RPMI8226 (cell line): ENCODE measurements at regions not wholly inside any gene's neighbourhood (a gene's known extent, or its start where the extent isn't known, plus 50 kb on each side); places are given as distances from the start of the nearest gene placed in this dataset.

Source experiments
- DNase-seq: peaks from one replicate; pipeline ENCODE4 v3.0.0-alpha.2; 2015

GRCh38 chr2:59093571-59093970 lies 852.4 kb upstream of the FANCL start:
- no peak for DNase-seq

DNA sequence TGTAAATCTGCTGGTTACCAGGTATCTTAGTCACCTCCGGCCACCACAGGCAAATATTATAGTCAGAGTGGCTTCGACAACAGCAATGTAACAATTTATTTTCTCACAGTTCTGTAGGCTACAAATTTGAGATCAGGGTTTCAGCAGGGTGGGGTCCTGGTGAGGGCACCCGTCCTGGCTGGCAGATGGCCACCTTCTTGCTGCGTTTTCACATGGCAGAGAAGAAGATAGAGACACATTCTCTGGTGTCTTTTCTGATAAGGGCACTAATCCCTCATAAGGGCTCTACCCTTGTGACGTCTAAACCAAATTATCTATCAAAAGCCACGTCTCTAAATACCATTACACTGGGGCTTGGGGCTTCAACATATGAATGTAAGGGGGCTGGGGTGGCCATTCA lies 843.2 kb upstream of the FANCL start:
- DNase-seq: no peak

DNA sequence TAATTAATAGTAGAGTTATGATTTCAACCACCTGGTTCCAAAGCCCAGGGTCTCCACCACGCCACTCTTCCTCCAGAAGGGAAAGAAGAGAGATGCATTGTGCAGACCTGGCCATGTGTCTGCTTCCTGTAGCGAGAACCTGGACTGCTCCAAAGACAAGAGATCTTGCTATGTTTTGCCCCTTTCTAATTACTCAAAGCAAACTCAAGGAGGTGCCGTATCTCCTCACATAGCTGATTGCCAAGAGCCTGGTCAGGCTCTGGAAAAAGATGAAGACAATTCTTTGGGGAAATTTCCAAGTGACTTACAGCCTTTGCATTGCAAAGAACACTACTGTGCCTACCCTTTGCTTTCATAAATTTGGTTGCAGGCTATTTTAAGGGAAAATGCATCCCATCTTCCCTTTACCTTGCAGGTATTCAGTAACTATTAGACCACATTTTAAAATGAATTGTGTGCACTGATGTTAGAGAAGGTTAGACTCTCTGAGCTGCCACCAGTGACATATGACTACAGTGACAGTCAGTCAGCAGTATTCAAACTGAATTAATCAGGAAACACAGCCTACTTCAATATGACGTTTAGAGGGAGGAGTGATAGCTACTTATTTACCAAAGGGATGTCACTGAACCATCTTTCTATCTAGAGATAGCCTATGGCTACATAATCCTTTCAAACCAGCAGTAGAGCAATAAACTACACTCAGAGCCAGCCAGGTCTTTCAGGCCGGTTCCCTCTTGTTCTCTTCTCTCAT lies 842.1 kb upstream of the FANCL start:
- no peak for DNase-seq

DNA sequence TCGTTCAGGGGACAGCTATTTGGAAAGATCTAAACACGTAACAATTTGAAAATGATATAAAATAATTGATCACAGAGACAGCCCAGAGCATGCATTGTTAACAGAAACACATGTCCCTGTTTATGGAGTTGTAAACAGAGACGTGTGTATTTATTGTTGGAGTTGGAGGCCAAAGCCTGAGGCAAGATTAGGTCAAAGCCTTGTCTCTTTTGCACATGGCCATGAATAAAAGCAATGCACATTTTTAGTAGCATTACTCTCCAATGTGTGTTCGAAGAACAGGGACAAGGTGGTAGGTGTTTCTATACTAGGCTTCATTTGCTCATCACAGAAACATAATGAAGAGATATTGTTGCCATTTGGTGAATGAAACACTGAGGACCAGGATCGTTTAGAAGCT lies 841.5 kb upstream of the FANCL start:
- DNase-seq: no peak

DNA sequence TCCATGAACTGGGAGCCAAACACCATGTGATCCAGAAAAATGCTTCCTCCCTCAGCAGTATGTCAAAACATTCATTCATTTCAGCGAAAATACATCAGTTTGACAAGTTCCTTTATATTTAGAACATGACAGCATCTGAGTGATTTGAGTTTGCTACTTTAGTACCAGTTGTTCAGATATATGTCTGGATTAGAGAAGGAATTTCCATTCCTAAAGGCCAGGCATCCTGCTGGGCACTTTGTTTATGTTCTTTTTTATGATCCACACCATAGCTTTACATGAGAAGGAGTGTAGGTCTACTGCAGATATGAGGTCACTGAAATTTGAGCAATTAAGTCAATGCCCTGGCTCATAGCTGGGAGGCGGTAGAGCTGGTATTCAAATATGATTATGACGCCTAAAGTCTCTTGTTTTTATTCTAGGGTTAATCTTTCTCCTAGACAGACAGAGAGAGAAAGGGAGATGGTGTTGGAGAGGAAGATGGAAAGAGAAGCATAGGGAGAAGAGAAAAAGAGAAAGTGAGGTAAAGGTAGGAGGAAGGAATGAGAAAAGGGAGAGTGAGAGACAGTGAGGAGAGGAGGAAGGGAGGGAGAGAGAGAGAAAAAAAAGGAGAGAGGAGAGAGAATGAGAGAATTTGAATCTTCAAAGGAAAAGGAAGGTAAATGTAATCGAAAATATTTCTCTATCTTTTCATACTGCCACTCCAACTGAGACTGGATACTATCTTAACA lies 839.5 kb upstream of the FANCL start:
- DNase-seq: no peak

GRCh38 chr2:59077981-59078531 lies 836.9 kb upstream of the FANCL start:
- no peak for DNase-seq

GRCh38 chr2:59077026-59077725 lies 836.1 kb upstream of the FANCL start:
- DNase-seq: no peak

GRCh38 chr2:59076079-59076619 lies 835.0 kb upstream of the FANCL start:
- no peak for DNase-seq

DNA sequence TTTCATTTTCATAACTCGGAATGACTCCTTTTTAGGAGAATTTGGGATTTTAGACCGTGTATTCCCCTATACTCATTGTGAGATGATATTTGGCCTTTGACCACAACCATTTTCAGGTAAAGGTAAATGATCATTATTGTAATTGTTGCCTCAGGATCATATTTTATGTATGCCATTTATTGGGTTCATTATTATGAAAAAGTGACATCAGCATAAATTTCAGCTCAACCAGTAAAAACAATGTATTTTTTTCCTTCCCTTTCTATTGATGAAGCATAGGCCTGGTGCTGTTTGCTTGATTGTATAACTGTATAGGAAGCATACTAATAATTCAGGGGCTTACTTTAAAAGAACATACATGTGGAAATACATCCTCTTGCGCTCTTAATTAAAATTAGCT lies 832.9 kb upstream of the FANCL start:
- DNase-seq: no peak

- no peak for DNase-seq
Measured at GRCh38 chr2:59073286-59073685, 832.2 kb upstream of the FANCL start.

DNA sequence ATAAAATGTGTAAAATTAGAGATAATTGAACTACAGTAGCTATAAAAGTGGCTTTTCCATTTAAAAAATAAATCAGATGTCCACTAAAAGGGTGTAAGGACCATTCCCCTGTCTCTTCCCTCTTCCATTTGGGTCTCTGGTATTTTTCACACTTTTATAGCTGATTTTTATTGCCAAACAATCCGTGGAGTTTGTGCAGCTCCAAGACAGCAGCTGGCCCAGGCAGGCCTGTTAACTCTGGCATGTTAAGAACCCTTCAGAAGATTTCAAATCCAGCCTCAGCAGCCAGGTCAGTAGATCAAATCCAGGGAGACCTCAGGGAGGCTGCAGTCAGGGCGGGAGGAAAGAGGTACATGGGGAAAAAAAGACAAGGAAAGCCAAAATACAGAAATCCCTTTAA lies 827.1 kb upstream of the FANCL start:
- no peak for DNase-seq

DNA sequence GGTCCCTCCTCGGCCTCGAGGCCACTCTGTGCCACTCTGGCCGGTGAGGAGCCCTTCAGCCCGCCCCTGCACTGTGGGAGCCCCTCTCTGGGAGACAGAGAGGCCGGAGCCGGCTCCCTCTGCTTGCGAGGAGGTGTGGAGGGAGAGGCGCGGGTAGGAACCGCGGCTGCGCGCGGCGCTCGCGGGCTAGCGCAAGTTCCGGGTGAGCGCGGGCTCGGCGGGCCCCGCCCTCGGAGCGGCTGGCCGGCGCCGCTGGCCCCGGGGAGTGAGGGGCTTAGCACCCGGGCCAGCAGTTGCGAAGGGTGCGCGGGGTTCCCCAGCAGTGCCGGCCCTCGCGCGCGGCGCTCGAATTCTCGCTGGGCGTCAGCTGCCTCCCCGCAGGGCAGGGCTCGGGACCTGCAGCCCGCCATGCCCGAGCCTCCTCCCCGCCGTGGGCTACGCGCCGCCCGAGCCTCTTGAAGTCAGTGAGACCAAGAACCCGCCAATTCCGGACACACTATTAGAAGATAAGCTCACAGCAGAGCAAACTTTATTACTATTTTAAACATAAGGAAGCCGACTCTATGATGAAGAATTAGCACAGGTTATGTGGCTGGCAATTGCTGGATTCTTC lies 825.8 kb upstream of the FANCL start:
- no peak for DNase-seq

- no peak for DNase-seq
Measured at GRCh38 chr2:59047373-59047995, 806.4 kb upstream of the FANCL start.

DNA sequence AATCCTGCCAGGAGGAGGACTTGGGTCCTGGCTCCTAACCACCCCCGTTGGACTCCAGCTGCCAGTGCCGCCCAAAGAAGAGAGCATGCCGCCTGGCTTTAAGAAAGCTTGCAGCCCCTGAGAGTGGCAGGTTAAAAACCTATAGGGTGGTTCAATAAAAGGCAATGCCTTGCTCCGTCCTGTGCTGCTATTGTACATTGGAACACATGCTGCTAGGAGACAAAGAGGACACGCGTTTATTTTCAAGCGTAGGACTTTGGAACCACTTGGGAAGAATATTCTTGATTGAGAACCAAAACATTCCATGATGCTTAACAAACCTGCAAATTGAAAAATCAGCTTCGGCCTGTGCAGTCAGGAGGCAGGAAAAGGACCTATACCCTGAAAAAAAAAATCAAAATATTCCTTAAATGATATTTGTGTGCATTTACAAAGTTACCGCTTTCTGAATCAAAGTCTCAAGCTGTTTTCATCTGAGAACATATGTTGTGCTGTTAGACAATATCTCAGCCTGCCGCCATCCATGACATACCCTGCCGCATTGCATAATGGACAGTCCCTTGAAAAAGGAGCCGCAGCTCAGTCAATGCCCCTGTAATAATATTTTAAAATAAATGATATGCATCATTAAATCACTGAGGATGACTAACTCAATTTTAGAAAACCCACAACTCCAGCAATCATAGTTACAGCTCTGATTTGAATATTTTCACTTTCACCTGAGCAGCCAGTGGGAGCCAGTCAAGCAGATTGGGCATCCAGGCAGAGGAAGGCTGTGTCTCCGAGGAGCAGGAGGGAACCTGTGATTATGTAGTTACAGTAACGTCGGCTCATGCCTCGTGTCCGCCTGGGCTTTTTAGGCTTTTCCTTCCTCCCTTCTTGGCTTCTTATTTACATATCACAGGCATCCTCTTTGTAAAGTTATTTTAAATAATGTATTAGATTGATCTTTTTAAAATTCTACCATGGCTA lies 805.6 kb upstream of the FANCL start:
- DNase-seq: no peak

DNA sequence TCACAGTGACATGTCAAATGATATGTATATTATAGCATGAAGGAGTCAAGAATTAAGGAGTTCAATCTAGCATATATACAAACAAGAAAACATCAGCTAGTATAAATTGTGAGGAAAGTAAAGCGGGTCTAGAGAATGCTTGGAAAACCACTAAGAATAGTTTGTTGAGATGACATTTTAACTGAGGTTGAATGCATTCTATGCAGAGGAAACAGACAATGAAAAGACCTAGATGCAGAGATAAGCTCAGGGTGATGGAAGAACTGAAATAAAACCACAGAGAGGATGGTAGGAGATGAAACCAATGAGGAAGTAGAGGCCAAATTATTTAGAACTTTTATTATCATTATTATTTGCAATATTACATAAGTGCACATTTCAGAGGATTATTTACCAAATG lies 803.6 kb upstream of the FANCL start:
- DNase-seq: no peak

- DNase-seq: no peak
Measured at GRCh38 chr2:59041139-59041538, 800.0 kb upstream of the FANCL start.

DNA sequence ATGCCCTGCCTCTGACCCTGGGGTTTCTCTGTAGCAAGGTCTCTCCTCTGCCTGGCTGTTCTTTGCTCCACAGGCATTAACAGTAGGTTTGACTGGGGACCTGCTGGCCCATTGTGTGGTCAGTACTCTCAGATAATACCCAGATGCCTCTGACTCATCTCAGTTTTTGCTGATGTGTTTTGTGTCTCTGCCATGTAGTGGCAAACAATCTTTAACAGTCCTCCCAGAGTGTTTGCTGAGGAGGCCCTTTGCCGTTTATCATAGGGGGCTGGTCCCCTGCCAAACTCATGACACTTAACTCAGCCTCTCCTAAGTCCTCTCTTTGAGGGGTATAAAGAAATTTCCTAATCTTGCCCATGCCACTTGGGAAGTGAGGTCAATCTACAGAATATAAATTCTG lies 793.7 kb upstream of the FANCL start:
- no peak for DNase-seq

GRCh38 chr2:59034106-59034505 lies 793.0 kb upstream of the FANCL start:
- DNase-seq: no peak

DNA sequence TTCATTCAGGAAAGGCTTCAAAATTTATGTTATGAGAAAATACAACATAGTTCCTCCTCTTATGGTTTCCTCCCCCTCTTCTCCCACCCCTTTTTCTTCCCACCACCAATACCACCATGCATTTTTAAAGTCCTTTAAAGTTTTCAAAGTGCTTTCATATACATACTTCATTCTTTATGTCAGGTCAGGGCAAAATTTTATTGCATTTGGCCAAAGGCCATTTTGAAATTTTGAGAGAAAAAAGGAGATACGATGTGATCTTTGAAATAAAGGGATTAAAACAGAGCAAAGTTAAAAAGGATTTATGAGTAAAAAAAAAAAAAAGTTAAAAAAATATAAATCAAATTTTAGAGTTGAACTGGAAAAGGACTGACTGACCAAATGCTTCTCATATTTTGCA lies 792.5 kb upstream of the FANCL start:
- no peak for DNase-seq

- no peak for DNase-seq
Measured at GRCh38 chr2:59032499-59032898, 791.4 kb upstream of the FANCL start.

GRCh38 chr2:59029058-59029457 lies 787.9 kb upstream of the FANCL start:
- DNase-seq: no peak
